AG10803 (cell line): ENCODE measurements at regions not wholly inside any gene's neighbourhood (a gene's known extent, or its start where the extent isn't known, plus 50 kb on each side); places are given as distances from the start of the nearest gene placed in this dataset.
A peak's percentile ranks its signal among the peaks of the same experiment; 100 is the strongest.

Experiments used
- DNase-seq: peaks from one replicate; pipeline ENCODE4 v3.0.0; 2010; ENCODE audit warnings: low read depth
- H3K4me3 ChIP-seq: 2 replicates; pipeline ENCODE4 v1.5.1; 2011; ENCODE audit warnings: mild to moderate bottlenecking, low read length, control low read depth
- TF ChIP-seq, protein P1 (sequence below): conservative IDR thresholded peaks from 2 replicates; pipeline ENCODE4 v1.5.1; 2011; ENCODE audit warnings: mild to moderate bottlenecking, low read length, control low read depth, inconsistent platforms

DNA sequence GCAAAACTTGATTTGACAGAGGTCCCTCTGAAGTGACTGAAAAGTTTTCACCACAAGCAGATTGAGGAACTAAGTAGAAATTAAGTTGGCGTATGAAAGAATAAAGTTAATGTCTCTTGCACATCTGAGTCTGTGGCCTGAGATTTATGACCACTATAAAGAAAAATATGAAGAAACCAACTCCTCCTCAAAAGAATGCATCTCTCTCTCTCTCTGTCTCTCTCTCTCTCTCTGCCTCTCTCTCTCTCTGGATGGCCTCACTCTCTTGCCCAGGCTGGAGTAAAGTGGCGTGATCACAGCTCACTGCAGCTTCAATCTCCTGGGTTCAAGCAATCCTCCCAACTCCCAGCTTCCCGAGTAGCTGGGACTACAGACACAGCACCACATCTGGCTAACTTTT lies 55.2 kb downstream of the RPL22L1 start:
- no peak overlapping the region for H3K4me3 ChIP-seq
- peak; percentile 52 for DNase-seq
- TF ChIP-seq, protein P1, sequence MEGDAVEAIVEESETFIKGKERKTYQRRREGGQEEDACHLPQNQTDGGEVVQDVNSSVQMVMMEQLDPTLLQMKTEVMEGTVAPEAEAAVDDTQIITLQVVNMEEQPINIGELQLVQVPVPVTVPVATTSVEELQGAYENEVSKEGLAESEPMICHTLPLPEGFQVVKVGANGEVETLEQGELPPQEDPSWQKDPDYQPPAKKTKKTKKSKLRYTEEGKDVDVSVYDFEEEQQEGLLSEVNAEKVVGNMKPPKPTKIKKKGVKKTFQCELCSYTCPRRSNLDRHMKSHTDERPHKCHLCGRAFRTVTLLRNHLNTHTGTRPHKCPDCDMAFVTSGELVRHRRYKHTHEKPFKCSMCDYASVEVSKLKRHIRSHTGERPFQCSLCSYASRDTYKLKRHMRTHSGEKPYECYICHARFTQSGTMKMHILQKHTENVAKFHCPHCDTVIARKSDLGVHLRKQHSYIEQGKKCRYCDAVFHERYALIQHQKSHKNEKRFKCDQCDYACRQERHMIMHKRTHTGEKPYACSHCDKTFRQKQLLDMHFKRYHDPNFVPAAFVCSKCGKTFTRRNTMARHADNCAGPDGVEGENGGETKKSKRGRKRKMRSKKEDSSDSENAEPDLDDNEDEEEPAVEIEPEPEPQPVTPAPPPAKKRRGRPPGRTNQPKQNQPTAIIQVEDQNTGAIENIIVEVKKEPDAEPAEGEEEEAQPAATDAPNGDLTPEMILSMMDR = no peak

- TF ChIP-seq, protein P1 = no peak
- peak; percentile 58 for DNase-seq
- no peak overlapping the region for H3K4me3 ChIP-seq
Observed at GRCh38 chr3:170813266-170813665, 56.7 kb downstream of the RPL22L1 start.

- H3K4me3 ChIP-seq = no peak overlapping the region
- DNase-seq = peak; percentile 85
- TF ChIP-seq, protein P1 = peak; percentile 94
Observed at GRCh38 chr3:170811928-170812591, 57.9 kb downstream of the RPL22L1 start.

DNA sequence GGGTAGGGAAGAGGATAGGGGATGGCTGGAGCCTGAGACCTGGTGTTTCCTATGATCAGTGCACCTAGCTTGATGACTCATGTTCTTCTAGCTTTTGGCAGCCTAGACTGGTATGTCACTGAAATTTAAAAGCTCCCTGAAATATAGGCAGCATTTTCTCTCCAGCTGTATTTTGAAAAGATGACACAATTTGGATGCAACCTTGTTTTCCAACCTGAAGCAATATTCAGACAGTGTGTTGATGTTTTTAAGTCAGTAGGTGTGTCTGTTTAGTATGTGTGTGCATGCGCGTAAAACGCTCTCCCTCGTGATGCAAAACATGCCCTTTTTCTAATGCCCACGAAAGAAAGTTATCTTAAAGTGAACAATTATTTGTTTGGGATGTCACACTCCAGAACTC lies 58.5 kb downstream of the RPL22L1 start:
- TF ChIP-seq, protein P1 = no peak
- H3K4me3 ChIP-seq = no peak overlapping the region
- DNase-seq = peak; percentile 50

- H3K4me3 ChIP-seq = no peak overlapping the region
- peak; percentile 68 for DNase-seq
- TF ChIP-seq, protein P1 = no peak
Observed at GRCh38 chr3:170809975-170810357, 60.0 kb downstream of the RPL22L1 start.

DNA sequence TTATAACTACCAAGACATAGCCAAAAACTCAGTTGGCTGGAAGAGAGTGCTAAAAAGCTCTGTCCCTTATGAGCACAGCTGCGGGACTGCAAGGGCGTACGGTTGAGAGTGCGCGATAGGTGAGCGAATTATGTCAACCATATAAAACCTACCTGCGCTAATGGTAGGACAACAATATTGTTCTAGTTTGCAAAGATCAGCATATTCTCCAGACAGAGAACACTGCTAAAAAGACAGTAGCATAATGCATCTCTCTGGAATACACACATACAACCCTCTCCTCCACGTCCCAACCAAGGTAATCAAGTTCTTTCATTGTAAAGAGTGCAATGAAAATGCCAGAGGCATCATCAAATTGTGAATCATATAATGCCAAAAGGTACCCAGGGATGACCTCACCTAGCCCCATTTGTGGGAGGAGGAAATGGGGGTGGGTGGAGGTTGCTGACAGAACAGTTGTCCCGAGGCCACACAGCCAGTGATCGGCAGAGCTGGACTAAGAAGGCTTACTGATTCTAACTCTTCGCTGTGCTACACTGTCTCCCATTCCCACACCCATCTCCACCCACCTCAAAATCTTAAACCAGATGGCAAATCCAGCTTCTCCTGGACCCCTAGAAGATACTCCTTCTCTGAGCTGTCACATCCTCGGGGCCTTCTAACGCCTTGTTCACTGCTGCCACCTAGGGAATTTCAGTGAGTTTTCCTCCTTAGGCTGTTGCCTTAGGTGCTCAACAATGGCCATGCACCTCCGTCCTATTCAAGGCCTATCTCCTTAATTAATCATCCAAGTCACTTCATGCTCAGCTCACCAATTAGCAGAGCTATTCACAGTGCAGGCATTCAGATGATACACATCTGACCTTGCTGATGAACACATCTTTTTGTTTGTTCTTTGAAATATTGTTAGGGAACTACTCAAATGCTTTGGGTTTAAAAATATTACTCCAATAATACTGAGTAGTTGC lies 60.7 kb downstream of the RPL22L1 start:
- peak; percentile 80 for DNase-seq
- no peak overlapping the region for H3K4me3 ChIP-seq
- TF ChIP-seq, protein P1 = peak; percentile 86

- peak; percentile 28 for DNase-seq
- no peak overlapping the region for H3K4me3 ChIP-seq
- TF ChIP-seq, protein P1 = no peak
Observed at GRCh38 chr3:170808041-170808440, 62.0 kb downstream of the RPL22L1 start.
